ENCODE measurements at regions not wholly inside any gene's neighbourhood (a gene's known extent, or its start where the extent isn't known, plus 50 kb on each side); places are given as distances from the start of the nearest gene placed in this dataset.

DNA sequence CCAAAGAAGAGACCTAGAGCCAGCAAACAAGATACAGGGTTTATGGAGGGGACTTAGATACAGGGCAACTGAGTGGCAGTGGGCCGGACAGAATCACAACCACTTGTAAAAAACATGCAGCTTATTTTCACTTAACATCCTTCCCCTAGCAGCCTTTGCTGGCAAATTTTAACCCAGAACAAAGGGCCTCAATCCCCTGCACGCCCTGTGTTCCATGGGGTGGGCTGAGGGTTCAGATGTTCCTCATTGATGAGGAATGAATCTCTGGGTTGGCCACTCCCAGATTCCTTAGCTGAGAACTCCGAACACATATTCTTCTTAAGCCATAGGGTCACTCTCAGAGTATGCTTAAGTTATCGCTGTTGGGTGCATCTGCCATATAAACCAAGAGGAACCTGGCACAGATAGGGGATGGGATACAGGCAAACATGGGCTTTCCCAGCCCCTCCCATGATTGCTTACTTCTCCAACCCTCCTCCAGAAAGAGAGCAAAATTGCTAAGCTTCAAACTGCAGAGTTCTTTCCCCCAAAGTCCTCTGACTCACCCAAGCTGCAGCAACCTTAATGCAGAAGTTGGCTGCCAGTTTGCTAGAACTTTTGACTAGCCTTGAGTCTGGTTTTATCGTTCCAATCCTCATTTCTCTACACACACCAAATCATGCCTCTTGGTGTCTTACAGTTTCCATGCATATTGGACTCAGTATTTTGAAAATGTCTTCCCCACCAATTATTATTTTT, 146.9 kb downstream of the CD47 start:
- H3K4me3 ChIP-seq: no peak overlapping the region
- DNase-seq (ENCODE audit: low spot score): no peak
- no peaks in the 10 kb centered on the region for H3K9me3 ChIP-seq
- H3K27me3 ChIP-seq: no peaks in the 10 kb centered on the region
- H3K4me1 ChIP-seq: no peaks in the 10 kb centered on the region
- TF ChIP-seq, protein P1, sequence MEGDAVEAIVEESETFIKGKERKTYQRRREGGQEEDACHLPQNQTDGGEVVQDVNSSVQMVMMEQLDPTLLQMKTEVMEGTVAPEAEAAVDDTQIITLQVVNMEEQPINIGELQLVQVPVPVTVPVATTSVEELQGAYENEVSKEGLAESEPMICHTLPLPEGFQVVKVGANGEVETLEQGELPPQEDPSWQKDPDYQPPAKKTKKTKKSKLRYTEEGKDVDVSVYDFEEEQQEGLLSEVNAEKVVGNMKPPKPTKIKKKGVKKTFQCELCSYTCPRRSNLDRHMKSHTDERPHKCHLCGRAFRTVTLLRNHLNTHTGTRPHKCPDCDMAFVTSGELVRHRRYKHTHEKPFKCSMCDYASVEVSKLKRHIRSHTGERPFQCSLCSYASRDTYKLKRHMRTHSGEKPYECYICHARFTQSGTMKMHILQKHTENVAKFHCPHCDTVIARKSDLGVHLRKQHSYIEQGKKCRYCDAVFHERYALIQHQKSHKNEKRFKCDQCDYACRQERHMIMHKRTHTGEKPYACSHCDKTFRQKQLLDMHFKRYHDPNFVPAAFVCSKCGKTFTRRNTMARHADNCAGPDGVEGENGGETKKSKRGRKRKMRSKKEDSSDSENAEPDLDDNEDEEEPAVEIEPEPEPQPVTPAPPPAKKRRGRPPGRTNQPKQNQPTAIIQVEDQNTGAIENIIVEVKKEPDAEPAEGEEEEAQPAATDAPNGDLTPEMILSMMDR (IDR thresholded peaks at IDR 0.05): no peak
- no peak overlapping the region for H3K27ac ChIP-seq
- H3K36me3 ChIP-seq: no peaks in the 10 kb centered on the region

DNA sequence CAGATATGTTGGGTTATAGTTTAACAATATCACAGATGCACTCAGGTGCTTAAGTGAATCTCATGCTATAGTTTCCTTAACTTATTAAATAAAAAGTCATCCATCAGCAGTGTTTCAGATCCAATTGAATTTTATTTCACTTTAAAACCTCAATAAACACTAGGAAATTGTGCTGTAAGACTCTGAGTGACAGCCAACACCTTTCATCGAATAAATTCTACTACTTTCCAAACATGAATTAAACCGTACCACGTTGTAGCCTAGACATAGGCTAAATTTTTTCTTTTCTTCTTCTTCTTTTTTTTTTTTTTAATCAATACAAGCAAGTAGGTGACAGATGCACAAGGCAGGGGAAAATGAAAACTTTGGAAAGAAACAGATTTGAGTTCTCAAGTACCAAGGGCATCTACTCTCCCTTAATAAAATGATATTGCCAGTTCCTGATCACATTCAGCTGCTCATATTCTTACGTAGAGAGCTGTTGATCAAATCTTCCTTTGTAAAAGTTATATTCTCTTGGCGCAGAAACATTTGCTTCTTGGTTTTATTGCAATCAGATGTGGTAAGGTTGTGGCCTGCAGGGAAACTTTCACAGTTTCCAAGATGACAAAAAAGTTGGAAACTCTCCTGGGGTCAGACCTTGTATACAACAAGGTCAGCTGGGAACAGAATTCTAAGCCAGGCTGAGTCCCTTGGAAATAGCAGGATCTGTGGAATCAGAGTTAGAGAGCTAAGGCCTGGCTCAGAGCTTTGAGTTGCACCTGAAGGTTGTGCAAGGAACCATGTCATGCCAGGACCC, 147.7 kb downstream of the CD47 start:
- Histone ChIP-seq H3K27ac (no peak overlapping the region), H3K4me3 (no peak overlapping the region), H3K9me3 (no peaks in the 10 kb centered on the region), H3K27me3 (no peaks in the 10 kb centered on the region), H3K4me1 (no peaks in the 10 kb centered on the region), H3K36me3 (no peaks in the 10 kb centered on the region)
- TF ChIP-seq, protein P1 (IDR thresholded peaks at IDR 0.05): no peak
- DNase-seq (ENCODE audit: low spot score): no peak

DNA sequence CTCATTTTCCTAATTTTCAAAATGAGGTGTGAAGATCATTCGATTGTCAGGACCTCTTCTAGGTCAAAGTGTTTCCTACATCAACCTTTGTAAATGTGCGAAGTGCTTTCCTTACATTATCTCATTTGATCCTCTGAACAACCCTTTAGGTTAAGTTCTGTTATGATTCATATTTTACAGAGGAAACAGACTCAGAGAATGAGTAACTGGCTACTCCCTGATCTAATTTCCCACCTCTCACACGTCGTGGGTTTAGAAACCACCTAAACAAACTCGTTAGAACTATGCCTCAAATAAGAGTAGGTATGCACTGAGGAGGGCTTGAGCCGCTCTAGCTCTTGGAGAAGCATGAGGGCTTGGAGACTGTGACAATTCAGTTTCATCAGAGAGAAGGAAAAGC, 148.6 kb downstream of the CD47 start:
- TF ChIP-seq, protein P1 (IDR thresholded peaks at IDR 0.05): no peak
- no peaks in the 10 kb centered on the region for H3K36me3 ChIP-seq
- DNase-seq (ENCODE audit: low spot score): no peak
- H3K9me3 ChIP-seq: no peaks in the 10 kb centered on the region
- no peak overlapping the region for H3K27ac ChIP-seq
- no peaks in the 10 kb centered on the region for H3K27me3 ChIP-seq
- H3K4me1 ChIP-seq: no peaks in the 10 kb centered on the region
- no peak overlapping the region for H3K4me3 ChIP-seq

DNA sequence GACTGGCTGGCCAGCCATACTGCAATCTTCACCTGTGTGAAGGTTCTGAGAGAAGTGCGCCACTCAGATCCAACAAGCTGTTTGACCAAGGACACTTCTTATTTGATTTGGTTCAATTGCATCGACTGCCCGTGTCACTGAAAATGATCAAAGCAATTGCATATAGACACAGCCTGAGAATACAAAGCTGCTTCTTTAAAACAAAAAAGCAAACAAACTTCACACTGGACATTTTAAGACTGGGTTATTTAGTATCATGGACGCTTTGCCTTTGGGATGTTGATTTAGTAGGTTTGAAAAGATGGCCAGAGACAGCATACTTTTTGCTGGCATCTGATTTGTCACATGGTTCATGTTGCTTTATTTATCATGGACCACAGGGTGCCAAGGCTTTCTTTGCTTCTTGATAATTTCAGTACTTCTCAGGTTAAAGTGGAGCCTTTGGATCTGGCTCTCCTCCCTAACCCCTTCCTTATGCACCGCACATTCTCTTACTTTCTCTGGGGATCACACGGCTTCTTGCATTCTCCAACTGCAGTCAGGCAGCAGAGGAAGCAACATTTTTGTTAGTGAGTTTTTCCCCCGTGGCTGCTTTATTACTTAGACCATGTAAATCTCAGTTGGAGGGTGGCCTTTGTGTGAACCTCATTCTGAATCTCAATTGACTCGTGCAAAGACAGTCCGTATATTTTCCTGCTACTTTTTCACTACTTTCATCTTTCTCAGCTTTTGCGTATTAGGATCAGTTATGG, 151.0 kb downstream of the CD47 start:
- TF ChIP-seq, protein P1 (IDR thresholded peaks at IDR 0.05): no peak
- no peaks in the 10 kb centered on the region for H3K9me3 ChIP-seq
- no peaks in the 10 kb centered on the region for H3K27me3 ChIP-seq
- no peak overlapping the region for H3K4me3 ChIP-seq
- no peaks in the 10 kb centered on the region for H3K36me3 ChIP-seq
- H3K27ac ChIP-seq: no peak overlapping the region
- H3K4me1 ChIP-seq: no peaks in the 10 kb centered on the region
- no peak for DNase-seq (ENCODE audit: low spot score)

DNA sequence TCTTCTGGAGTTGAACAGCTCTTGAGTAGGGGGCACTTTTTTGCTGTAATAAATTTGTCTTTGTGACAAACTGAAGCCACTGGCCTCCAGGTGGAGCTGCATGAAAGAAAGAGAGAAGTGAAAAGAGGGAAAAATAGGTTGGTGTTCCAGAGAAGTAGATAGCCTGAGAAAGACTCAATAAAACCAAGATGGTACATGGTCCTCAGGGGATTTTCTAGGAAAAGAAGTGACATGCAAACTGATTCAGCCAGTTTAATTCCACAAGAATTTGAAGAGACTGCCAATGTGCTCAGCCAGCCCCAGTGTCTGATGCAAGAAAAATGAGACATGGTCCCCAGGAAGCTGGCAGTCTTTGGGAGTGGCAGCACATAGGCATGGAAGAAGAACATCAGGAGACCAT, 152.7 kb downstream of the CD47 start:
- Histone ChIP-seq H3K36me3 (no peaks in the 10 kb centered on the region), H3K4me1 (no peaks in the 10 kb centered on the region), H3K4me3 (no peak overlapping the region), H3K27me3 (no peaks in the 10 kb centered on the region), H3K27ac (no peak overlapping the region), H3K9me3 (peaks cover 0 to 5% of the 10 kb centered on the region in 2 donors)
- TF ChIP-seq, protein P1 (IDR thresholded peaks at IDR 0.05): peak; percentile 23 to 70
- no peak for DNase-seq (ENCODE audit: low spot score)
